HPDE6-E6E7 (cell line): ENCODE measurements at regions not wholly inside any gene's neighbourhood (a gene's known extent, or its start where the extent isn't known, plus 50 kb on each side); places are given as distances from the start of the nearest gene placed in this dataset.
"Not testable (repeated sequence)": the region's sequence is repeated elsewhere in the genome, so short reads cannot be mapped to it uniquely, and the experiment has no call there.

Source experiments
- DNase-seq: peaks from one replicate; pipeline ENCODE4 v3.0.0; 2011; ENCODE audit warnings: missing footprints; ENCODE audit errors: extremely low spot score

DNA sequence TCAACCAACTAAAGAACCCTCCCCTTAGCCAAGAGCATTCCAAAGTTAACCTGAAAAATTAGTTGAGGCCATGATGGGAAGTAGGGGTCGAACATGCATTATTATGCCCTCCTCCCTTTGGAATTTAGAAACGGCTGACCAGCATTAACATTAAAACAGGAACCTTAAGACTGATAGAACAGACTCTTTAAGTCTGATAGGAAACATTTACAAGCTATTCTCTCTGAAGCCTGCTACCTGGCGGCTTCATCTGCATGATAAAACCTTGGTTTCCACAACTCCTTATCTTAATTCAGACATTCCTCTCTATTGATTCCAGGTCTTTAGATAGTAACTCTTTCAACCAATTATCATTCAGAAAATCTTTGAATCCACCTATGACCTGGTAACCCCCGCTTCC lies 331.0 kb downstream of the CGGBP1 start:
- no peak for DNase-seq

GRCh38 chr3:87719060-87719459 lies 339.7 kb downstream of the CGGBP1 start:
- no peak for DNase-seq

- no peak for DNase-seq
These were observed 348.3 kb downstream of the CGGBP1 start for GRCh38 chr3:87710511-87710910.

- DNase-seq: no peak
These were observed 348.8 kb downstream of the CGGBP1 start for GRCh38 chr3:87710028-87710427.

DNA sequence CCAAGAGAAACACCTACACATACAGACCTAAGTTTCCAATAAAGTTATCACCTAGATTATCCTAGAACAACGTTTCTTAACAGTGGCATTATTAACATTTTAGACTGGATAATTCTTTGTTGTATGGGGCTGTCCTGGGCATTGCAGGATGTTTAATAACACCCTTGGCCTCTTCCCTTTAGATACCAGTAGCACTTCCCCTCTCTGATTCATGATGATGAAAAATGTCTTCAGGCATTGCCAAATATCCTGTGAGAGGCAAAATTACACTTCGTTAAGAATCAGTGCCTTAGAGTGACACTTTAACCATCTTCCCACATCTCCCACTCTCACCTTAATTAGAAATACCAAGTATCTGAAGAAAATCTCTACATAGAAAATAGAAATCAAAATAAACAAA lies 352.6 kb downstream of the CGGBP1 start:
- DNase-seq: peak; percentile 22

GRCh38 chr3:87702600-87702999 lies 356.2 kb downstream of the CGGBP1 start:
- no peak for DNase-seq

DNA sequence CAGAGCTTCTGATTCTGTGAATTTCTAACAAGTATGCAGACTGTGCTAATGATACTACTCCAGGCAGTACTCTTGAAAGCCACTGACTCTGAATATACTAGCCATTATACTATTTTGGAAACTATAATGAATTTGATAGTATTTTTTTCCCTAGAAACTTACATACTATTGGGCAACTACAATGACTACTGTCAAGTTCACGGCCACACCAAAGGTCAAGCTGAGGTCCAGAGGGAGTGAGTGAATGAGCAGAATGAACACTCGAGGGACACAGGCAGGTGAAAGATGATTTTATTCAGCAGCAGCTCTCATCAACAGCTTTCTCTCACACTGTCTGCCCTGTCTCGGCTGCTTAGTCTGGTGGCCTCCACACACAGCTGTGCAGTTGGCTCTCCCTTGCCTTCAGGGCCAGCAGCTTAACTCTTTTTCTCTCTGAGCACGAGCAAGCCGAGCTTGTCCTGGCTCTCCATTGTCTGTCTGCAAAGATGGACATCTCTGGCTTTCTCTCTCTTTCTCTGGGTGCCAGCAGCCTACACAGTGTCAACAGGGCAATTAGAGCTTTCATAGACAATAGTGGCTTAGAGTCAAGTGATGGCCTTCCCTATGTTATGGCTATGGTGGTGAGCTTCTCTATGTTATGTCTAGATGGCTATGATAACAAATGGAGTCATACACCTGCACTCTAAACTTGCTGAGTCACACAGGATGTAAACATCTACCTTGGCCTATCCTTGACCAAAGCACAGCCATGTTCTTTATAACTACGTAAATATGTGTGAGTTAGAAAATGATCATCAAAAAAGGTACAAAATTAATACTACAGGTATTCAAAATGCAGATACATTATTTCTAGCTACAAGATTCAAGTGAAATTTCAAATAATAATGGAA lies 362.4 kb downstream of the CGGBP1 start:
- no peak for DNase-seq

DNA sequence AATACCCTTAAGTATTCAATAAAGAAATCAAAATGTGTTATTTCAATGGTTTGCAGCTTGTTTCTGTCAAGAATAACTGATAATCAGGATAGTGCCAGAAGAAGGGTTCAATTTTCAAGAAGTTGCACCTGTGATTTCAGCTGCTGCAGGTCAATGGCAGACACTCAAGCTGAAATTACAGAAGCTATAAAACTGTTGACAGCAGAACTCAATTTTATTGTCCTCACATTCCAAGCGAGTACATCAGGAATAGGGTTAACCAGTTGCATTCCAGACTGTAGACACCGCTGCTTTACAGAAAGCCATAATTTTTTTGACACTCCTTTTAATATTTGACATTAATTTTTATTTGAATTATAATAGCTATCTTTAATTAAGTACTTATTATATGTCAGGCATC lies 364.1 kb downstream of the CGGBP1 start:
- no peak for DNase-seq

DNA sequence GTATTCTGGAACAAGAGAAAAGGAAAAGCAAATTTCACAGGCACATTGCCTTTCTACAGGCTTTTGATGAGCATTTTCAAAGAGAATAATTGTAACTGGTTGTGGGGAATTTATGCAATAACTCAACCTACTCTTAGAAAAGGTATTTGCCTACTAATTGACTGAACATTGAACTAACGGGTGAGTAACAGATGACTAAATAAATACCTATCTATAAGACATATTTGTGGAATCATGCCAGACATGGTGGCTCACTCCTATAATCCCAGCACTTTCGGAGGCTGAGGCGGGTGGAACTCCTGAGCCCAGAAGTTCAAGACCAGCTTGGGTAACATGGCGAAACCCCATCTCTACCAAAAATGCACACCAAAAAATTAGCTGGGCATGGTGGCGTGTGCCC lies 367.7 kb downstream of the CGGBP1 start:
- peak; percentile 38 for DNase-seq

DNA sequence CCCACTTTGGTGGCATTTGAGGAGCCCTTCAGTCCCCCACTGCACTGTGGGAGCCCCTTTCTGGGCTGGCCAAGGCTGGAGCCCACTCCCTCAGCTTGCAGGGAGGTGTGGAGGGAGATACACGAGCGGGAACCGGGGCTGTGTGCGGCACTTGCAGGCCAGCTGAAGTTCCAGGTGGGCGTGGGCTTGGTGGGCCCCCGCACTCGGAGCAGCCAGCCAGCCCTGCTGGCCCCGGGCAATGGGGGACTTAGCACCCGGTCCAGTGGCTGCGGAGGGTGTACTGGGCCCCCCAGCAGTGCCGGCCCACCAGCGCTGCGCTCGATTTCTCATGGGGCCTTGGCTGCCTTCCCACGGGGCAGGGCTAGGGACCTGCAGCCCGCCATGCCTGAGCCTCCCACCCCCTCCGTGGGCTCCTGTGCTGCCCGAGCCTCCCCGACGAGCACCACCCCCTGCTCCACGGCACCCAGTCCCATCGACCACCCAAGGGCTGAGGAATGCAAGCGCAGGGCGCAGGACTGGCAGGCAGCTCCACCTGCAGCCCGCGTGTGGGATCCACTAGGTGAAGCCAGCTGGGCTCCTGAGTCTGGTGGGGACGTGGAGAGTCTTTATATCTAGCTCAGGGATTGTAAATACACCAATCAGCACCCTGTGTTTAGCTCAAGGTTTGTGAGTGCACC lies 379.7 kb downstream of the CGGBP1 start:
- DNase-seq: not testable (repeated sequence)

DNA sequence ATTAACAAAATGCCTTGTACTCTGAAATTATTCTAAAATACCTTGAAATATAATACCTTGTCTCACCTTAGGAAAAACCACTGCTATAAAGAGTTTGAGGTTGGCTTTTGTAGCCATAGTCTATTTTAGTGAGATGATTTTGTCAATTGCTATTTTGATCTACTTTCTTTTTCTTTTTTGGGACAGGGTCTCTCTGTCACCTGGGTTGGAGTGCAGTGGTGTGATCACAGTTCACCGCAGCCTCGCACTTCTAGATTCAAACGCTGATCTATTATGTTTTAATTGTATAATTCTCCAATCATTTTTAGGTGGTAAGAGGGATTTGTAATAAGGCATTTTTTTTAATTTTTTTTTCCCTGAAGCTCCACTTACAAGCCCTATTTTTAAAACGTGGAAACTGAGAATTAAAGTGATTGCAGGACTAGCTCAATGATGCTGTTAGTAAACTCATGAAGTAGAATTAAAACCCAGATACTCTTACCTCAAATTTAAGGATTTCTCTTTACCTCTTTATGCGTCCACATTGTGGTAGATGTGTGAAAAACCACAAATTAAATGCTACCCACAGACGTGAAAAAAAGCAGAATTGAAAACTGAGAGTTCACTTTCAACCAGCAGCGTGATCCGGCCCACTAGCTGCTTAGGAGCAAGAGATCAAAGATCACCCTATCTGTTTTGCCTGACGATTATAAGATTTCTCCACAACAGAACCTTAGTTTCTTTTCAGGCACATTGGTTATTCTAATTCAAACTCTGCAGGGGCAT lies 384.2 kb downstream of the CGGBP1 start:
- DNase-seq: no peak

GRCh38 chr3:87673132-87673531 lies 385.7 kb downstream of the CGGBP1 start:
- no peak for DNase-seq

GRCh38 chr3:87654184-87654583 lies 377.8 kb upstream of the POU1F1 start:
- no peak for DNase-seq

DNA sequence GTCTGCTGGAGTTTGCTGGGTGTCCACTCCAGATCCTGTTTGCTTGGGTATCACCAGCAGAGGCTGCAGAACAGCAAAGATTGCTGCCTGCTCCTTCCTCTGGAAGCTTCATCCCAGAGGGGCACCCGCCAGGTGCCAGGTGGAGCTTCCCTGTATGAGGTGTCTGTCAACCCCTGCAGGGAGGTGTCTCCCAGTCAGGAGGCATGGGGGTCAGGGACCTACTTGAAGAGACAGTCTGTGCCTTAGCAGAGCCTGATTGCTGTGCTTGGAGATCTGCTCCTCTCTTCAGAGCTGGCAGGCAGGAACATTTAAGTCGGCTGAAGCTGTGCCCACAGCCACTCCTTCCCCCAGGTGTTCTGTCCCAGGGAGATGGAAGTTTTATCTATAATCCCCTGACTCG lies 376.8 kb upstream of the POU1F1 start:
- not testable (repeated sequence) for DNase-seq

GRCh38 chr3:87634426-87634825 lies 358.0 kb upstream of the POU1F1 start:
- no peak for DNase-seq

- no peak for DNase-seq
These were observed 350.9 kb upstream of the POU1F1 start for GRCh38 chr3:87627316-87627715.

GRCh38 chr3:87626546-87626945 lies 350.2 kb upstream of the POU1F1 start:
- no peak for DNase-seq

DNA sequence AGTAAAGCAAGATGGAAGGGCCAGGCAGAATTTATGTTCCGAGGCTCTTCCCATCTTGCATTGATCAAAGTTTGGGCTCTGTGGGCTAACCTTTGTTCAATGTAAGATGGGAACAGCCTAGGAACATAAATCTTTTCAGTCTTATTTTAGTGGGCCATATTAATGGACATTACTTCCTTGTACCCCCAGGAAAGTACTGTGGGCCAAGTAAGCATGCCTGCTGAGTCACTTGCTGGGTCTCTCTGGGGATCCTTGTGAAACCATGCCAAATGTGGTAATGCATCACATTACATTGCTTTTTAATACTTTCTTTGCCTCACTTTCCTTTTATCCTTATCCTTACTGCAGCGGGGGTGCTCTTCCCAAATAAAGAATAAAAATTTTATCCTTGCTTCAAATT lies 349.5 kb upstream of the POU1F1 start:
- no peak for DNase-seq

DNA sequence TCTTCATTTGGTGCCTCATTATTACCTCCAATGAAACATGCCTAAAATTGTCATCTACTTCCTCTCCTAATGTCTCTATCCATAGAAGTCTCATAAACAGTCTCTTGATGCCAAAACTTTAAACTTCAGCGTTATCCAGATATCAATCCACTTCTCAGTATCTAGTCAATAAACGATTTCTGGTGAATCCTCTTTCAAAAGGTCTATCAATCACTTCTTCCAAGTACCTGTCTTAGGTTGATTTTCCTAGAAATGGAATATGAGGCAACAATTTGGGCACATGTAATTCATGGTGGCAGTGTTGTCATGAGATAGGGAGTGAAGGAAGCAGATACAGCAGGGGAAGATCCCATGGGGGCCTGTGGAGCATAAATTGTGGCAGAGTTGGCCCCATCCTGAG lies 348.5 kb upstream of the POU1F1 start:
- DNase-seq: no peak

DNA sequence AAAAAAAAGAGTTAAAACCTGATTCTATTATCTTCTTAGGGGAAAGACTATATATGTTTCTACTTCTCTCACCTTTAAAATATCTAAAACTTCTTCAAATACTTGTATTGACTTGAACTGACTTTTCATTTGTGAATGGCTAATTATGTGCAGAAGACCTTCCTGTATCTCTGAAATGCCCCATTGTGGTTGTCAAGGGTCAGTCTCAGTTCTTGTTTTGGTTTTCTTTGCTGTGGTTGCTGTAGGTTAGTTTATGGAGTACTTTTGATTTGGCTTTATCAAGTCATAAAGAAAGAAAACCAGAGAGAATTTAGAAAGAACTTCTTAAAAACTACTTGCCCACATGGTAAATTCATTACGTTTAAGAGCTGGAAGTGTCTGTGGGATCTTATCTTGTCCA lies 345.3 kb upstream of the POU1F1 start:
- no peak for DNase-seq

DNA sequence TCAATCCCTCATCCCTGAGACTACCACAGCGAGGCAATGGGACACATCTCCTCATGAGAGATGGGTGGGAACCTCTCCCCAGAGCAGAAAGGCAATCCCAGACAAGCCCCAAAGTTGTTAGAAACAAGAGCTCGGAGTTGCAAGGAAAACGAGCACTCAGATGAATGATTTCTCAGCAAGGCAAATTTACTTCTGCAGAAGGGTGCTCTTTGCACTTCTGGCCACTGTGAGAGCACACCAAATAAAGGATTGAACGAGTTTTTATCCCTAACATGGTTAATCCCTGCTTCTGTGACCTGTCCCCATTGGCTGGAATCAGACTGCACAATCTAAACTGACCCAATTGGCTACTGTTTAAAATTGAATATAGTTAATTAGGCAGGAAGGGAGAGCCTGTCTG lies 339.1 kb upstream of the POU1F1 start:
- no peak for DNase-seq

DNA sequence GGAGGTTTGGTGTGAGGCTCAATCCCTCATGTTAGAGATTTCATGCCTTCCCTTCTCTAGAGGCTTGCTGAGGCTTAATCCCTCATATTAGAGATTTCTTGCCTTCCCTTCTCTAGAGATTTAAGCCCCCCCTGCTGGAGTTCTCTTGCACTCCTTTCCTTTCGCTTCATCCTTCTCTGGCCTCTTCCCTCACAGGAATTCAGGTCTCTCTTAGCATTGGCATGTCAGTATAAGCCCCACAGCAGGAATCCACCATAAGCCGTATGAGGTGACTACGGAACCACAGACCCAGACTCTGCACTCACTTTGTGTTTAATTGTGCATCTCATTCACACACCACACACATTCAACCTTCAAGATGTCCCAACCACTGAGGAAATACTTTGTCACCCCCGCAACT lies 338.6 kb upstream of the POU1F1 start:
- DNase-seq: no peak

- no peak for DNase-seq
These were observed 330.9 kb upstream of the POU1F1 start for GRCh38 chr3:87607234-87607633.
